Dedifferentiated amniotic fluid mesenchymal stem cell (primary cell): ENCODE measurements at regions not wholly inside any gene's neighbourhood (a gene's known extent, or its start where the extent isn't known, plus 50 kb on each side); places are given as distances from the start of the nearest gene placed in this dataset.
"Not testable (repeated sequence)": the region's sequence is repeated elsewhere in the genome, so short reads cannot be mapped to it uniquely, and the experiment has no call there.

ENCODE experiments used
- DNase-seq: peaks from one replicate; pipeline ENCODE4 v3.0.0-alpha.2; 2016; ENCODE audit errors: extremely low spot score

GRCh38 chr7:131674131-131674530, 117.7 kb upstream of the PODXL start:
- no peak for DNase-seq

DNA sequence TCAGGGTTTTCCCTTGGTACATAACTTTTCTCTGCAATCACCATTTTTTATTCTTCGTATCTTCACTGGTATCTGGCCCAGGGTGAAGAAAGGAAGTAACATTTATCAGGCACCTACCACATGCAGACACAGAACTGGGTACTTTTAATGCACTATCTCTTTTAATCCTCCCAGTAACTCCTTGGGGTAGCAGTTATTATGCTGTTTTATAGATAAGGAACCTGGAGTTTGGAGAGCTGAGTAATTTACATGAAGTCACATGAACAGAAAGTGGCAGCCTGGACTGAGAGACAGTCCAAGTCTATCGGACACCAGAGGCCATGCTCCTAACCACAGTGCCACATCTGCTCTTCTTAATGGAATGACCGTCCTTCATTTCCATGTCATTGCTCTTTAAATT, 117.1 kb upstream of the PODXL start:
- no peak for DNase-seq

GRCh38 chr7:131670406-131670805, 114.0 kb upstream of the PODXL start:
- DNase-seq: no peak

DNA sequence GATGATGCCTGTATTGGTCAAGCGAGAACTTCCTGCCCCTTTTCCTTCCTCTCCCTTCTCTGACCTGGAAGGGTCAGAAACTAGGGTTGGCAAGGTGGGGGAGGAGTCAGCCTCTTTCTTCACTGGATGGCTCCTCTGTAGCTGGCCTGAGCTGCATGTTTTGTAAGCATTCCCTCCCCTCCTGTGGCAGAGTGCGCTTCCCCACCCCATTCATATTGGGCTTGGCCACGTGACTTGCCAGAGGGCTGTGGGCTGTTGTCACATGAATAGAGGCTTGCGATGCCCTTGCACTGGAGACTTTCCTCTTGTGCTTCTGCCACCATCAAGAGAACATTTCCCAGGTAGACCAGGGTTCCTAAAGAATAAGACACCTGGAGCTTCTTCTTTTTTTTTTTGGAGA, 111.3 kb upstream of the PODXL start:
- no peak for DNase-seq

DNA sequence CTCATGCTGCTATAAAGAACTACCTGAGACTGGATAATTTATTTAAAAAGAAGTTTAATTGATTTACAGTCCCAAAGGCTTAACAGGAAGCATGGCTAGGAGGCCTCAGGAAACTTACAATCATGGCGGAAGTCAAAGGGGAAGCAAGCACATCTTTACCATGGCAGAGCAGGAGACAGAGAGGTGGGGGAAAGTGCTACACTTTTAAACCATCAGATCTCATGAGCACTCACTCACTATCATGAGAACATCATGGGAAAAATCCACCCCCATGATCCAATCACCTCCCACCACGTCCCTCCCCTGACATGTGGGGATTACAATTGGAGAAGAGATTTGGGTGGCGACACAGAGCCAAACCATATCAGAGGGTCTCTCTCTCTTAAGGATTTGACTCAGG, 108.6 kb upstream of the PODXL start:
- no peak for DNase-seq

DNA sequence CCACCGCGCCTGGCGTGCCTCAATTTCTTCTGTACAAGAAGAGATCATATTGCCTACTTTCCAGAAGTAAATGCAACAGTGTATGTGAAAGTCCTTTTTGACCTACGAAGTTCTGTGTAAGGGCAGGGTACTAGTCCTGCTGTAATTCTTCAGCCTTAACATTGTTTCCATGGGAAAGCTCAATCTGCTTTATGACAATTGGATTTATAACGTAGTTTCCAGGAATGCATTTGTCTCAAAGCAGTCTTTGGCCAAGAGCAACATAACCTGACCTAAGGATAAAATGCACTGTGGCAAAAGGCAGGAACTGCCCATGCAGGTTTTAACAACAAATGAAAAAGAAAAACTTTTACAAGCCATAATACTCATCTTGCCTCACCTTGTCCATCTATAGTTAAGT, 108.1 kb upstream of the PODXL start:
- DNase-seq: no peak

- not testable (repeated sequence) for DNase-seq
Observed at GRCh38 chr7:131662301-131662873, 106.0 kb upstream of the PODXL start.

GRCh38 chr7:131657881-131658280, 101.5 kb upstream of the PODXL start:
- DNase-seq: no peak

DNA sequence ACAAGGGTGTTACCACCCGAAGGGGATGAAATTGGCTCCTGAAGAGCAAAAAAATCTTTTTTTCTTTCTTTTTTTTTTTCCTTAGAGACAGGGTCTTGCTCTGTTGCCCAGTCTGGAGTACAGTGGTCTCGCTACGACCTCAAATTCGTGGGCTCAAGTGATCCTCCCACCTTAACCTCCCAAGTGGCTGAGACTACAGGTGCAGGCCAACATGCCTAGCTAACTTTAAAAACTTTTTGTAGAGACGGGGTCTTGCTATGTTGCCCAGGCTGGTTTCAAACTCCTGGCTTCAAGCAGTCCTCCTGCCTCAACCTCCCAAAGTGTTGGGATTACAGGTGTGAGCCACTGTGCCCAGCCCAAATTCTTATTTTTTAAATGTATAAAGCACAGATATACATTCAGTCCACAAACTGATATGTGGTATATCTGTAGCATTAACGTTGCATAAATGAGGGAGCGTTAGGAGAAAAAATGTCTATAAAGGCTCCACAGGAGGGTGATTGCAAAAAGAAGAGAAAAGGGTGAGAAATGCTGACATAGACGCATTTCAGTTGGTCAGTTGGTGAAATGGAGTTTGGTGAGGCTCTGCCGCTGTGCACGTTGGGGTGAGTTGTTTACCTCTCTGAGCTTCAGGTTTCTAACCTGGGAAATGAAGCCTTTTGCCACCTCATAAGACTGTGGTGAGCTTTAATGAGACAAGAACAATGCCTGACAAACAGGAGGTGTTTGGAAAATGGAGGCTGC, 100.7 kb upstream of the PODXL start:
- no peak for DNase-seq

GRCh38 chr7:131655866-131656265, 99.4 kb upstream of the PODXL start:
- DNase-seq: no peak

DNA sequence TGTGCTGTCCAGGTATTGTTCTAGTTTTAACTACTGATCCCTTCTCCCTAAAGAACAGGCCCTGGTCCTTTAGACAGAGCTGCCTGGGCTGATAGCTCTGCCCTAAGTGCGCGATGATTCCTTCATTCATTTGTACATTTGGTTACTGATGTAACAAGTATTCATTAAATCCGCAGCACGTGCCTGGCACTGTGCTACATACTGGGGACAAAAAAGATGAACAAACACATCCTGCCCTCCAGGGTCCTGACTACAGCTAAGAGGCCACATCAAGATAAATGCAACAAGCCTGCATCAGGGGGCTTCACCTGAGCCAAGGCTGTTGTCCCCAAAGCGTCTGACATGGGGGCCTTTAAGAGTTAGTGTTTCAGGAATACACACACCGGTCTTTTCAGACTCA, 99.0 kb upstream of the PODXL start:
- no peak for DNase-seq

DNA sequence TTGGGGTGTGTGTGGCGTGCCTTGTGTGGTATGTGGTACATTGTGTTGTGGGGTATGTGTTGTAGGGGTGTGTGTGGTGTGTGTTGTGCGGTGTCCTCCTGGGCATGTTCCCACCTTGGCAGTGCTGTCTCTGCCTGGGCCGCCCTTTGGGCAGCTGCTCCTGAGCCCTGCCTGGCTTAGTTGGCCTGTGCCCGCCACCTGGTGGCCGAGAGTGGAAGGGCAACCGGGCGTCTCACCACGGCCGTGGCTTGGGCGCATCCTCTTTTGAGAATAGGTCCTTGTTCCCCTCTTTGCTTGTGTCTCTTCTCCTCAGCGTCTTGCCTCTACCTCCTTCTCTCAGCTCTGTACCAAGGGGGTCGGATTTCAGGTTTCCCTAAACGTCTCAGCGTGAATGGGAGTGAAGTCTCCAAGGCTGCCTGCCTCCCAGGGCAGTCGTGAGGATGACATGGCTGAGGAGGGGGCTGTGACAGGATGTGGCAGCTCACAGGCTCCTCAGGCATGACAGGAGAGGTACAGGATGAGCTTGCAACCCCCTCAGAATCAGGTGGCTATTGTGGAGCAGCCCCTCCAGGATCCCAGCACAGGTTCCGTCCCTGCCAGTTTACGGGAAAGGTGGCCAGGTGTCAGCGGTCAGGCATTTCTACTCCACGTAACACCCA, 98.4 kb upstream of the PODXL start:
- peak; percentile 45 for DNase-seq

- DNase-seq: no peak
Observed at GRCh38 chr7:131654249-131654558, 97.8 kb upstream of the PODXL start.

- no peak for DNase-seq
Observed at GRCh38 chr7:131653418-131654248, 97.2 kb upstream of the PODXL start.

DNA sequence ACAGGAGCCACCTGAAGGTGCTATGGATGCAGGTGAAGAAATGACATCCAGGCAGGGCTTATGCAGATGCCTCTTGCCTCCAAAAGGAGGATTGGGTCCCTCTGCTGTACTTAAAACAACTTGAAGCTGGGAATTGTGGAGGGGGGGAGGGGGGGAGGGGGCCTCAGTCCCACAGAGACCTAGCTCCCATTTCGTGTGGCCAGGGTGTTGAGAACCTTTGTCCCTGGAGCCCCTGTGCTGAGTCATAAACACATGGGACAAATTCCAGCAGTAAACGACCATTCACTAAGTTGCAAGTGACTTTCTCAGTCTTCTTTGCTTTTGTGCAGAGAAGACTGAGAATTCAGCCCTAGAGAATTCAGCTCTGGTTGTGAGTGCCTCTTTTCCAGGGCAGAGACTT, 96.5 kb upstream of the PODXL start:
- no peak for DNase-seq

- no peak for DNase-seq
Observed at GRCh38 chr7:131652194-131652593, 95.8 kb upstream of the PODXL start.

GRCh38 chr7:131649879-131650278, 93.5 kb upstream of the PODXL start:
- no peak for DNase-seq

DNA sequence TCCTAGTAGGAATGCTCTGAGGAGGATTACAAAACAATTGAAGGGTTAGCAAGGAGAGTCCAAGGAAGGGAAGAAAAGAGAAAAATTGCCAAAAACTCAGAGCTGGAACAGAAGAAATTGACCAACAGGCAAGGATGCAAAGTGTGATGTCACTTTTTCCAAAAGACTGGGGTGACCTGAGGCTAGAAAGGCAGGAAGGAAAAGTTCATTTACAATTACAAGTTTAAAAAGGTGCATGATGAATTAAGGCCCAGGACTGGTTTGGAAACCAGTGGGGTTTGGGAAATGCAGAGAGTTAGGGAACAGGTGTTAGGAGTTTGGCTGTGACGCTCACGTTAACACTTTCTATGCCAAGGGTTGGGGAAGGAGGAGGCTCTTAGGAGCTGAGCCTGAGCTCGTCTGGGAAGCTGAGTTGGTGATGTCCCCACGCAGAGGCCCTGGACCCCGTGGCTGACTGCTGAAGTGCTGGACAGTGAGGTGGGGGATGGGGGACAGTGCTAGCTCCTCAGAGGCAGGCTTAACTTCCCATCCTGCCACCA, 92.6 kb upstream of the PODXL start:
- no peak for DNase-seq

DNA sequence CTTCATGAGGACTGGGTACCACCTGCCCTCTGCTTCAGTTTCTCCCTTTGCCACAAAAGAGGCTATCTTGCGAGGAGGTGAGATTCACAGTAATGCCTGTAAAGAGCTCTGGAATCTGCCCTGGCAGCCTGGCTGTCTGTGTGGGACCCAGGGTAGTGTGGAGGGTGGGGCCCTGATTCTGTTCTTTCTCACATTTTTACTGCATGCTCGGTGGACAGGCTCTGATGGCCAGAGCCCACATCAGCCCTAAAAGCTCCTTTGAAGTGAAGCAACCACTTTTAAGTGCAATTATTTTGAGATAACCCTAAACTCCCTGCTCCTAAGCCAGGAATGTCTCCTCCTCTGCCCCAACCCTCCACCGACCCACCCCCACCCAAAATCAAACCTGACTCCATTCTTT, 92.1 kb upstream of the PODXL start:
- no peak for DNase-seq

DNA sequence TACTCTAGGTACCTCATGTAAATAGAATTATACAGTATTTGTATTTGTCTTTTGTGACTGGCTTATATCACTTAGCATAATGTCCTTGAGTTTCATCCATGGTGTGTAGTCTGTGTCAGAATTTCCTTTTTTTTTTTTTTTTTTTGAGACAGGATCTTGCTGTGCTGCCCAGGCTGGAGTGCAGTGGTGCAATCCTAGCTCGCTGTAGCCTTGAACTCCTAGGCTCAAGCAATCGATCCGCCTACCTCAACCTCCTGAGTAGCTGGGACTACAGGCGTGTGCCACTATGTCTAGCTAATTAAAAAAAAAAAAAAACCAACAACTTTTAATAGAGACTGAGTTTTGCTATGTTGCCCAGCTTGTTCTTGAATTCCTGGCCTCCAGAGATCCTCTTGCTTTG, 89.8 kb upstream of the PODXL start:
- DNase-seq: no peak

- DNase-seq: no peak
Observed at GRCh38 chr7:131642429-131642828, 86.0 kb upstream of the PODXL start.

DNA sequence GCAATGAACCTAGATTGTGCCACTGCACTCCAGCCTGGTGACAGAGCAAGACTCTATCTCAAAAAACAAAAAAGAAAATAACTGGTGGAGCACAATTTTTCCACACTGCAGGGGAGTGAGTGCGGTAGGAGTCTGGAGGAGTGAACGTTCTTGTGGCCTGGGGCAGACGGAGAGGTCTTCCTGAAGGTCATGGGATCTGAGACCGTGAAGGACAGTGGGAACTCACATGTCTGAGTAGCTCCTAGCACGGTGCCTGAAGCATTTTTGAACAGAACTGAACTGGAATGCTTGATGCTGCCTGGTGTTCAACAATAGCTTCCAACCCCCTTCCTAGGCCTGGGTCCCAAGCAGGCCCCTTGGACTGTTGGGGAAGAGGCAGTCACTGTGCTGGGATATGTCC, 84.3 kb upstream of the PODXL start:
- no peak for DNase-seq
